SKM-1 (cell line): ENCODE measurements at regions not wholly inside any gene's neighbourhood (a gene's known extent, or its start where the extent isn't known, plus 50 kb on each side); places are given as distances from the start of the nearest gene placed in this dataset.

Experiments
- DNase-seq: peaks from one replicate; lab custom pipeline; 2025; ENCODE audit not compliant: unreplicated experiment; lab: John Stamatoyannopoulos, UW

DNA sequence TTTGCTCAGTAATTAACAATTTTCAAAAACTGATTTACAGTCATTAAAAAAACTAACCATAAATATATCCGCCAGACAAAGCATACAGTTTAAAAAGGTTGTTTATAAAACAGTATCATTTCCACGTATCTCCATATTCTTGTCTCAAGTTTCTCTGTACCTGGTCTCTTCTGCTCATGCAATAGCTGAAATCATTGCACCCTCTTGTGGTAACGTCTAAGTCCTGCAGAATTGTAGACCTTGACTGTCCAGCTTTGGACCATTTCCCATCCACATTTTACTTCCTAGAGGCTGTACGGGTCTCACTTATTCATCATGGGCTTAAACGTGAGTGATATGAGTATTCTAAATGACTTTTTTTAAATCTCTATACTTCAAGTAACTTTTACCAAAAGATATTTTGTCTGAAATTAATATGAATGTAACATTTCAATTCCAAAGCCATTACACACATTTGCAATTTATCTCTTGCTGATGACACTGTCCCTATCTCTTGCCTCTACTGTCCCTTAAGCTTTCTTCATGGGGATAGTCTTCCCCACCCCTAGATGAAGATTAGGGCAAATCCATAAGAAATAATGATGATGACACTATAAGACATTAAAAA lies 118.5 kb downstream of the BTC start:
- DNase-seq, result peak; percentile 27

DNA sequence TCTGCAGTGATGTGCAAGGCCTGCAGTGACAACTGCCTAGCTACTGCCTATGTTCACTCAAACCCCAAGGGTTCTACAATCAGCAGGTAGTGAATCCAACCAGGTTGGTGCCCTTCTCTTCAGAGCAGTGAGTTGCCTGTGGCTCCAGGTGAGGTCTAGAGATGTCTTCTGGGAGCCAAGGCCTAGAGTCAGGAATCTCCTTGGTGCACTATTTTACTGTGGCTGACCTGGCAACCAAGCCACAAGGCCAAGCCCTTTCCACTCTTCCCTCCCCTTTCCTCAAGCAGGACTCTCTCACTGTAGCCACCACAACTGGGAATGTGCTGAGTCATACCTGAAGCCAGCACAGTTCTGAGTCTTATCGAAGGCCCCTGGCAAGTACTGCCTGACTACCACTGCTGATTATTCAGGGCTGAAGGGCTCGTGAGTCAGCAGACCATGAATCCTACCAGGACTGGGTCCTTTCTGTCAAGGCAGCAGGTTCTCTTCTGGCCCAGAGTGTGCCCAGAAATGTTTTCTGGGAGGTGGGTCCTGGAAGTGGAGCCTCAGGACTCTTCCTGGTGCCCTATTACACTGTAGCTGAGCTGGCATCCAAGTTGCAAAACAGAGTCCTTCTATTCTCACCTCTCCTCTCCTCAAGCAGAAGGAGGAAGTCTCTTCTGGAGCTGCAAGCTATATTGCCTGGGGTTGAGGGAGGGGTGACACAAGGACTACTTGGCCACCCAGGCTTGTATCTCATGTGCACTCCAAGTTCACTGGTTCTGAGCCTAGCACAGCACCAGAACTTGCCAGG lies 111.6 kb downstream of the BTC start:
- no peak for DNase-seq

DNA sequence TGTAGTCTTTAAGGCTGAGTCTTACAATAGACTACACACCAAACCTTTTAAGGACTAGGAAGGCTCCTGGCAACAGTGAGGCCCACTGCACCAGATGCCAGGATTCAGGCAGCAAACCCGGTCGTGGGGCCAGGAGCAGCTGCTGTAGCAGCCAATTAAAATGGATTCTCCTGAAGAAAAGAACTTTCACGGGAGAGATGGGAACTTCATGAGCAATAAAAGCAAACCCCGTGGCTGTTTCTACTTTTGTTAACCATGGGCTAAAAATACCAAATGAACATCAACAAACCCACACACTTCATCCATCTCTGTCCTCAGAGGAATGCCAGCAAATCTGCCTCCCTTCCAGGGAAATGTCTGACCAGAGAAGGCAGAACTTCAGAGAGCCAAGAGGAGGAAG lies 101.4 kb downstream of the BTC start:
- DNase-seq, result no peak
